ENCODE measurements at regions not wholly inside any gene's neighbourhood (a gene's known extent, or its start where the extent isn't known, plus 50 kb on each side); places are given as distances from the start of the nearest gene placed in this dataset.
"Not testable (repeated sequence)": the region's sequence is repeated elsewhere in the genome, so short reads cannot be mapped to it uniquely, and the experiment has no call there.

- DNase-seq (ENCODE audit: insufficient read length, low spot score) (no peak), FAIRE-seq (no peak)
Measured at GRCh38 chr2:13492262-13492661, 775.5 kb downstream of the TRIB2 start.

GRCh38 chr2:13495051-13495450 lies 778.3 kb downstream of the TRIB2 start:
- FAIRE-seq (no peak), DNase-seq (ENCODE audit: insufficient read length, low spot score) (no peak)

- DNase-seq (ENCODE audit: insufficient read length, low spot score) (no peak), FAIRE-seq (no peak)
Measured at GRCh38 chr2:13504808-13505207, 788.1 kb downstream of the TRIB2 start.

- DNase-seq (ENCODE audit: insufficient read length, low spot score) (no peak), FAIRE-seq (no peak)
Measured at GRCh38 chr2:13508671-13509070, 791.9 kb downstream of the TRIB2 start.

- no peak for FAIRE-seq
- no peak for DNase-seq (ENCODE audit: insufficient read length, low spot score)
Measured at GRCh38 chr2:13515254-13515653, 798.5 kb downstream of the TRIB2 start.

GRCh38 chr2:13522096-13522495 lies 805.4 kb downstream of the TRIB2 start:
- FAIRE-seq (no peak), DNase-seq (ENCODE audit: insufficient read length, low spot score) (no peak)

GRCh38 chr2:13522917-13523821 lies 806.4 kb downstream of the TRIB2 start:
- FAIRE-seq (no peak), DNase-seq (ENCODE audit: insufficient read length, low spot score) (no peak)

- no peak for DNase-seq (ENCODE audit: insufficient read length, low spot score)
- no peak for FAIRE-seq
Measured at GRCh38 chr2:13524492-13524891, 807.8 kb downstream of the TRIB2 start.

- DNase-seq (ENCODE audit: insufficient read length, low spot score); FAIRE-seq: not testable (repeated sequence)
Measured at GRCh38 chr2:13531735-13532410, 815.1 kb downstream of the TRIB2 start.

- DNase-seq (ENCODE audit: insufficient read length, low spot score); FAIRE-seq: not testable (repeated sequence)
Measured at GRCh38 chr2:13532781-13533523, 816.2 kb downstream of the TRIB2 start.

- FAIRE-seq (no peak), DNase-seq (ENCODE audit: insufficient read length, low spot score) (no peak)
Measured at GRCh38 chr2:13533524-13533922, 816.8 kb downstream of the TRIB2 start.

GRCh38 chr2:13536941-13537340 lies 820.2 kb downstream of the TRIB2 start:
- DNase-seq (ENCODE audit: insufficient read length, low spot score) (no peak), FAIRE-seq (no peak)

- DNase-seq (ENCODE audit: insufficient read length, low spot score), result no peak
- no peak for FAIRE-seq
Measured at GRCh38 chr2:13537771-13538349, 821.1 kb downstream of the TRIB2 start.

GRCh38 chr2:13539296-13539695 lies 822.6 kb downstream of the TRIB2 start:
- FAIRE-seq, result no peak
- no peak for DNase-seq (ENCODE audit: insufficient read length, low spot score)

GRCh38 chr2:13542061-13542460 lies 825.3 kb downstream of the TRIB2 start:
- no peak for DNase-seq (ENCODE audit: insufficient read length, low spot score)
- no peak for FAIRE-seq

GRCh38 chr2:13542642-13543041 lies 825.9 kb downstream of the TRIB2 start:
- FAIRE-seq, result no peak
- DNase-seq (ENCODE audit: insufficient read length, low spot score), result no peak

GRCh38 chr2:13543550-13543949 lies 826.8 kb downstream of the TRIB2 start:
- no peak for FAIRE-seq
- DNase-seq (ENCODE audit: insufficient read length, low spot score), result no peak

GRCh38 chr2:13545320-13545719 lies 828.6 kb downstream of the TRIB2 start:
- FAIRE-seq (no peak), DNase-seq (ENCODE audit: insufficient read length, low spot score) (no peak)

GRCh38 chr2:13546131-13546530 lies 829.4 kb downstream of the TRIB2 start:
- FAIRE-seq, result no peak

GRCh38 chr2:13550285-13551231 lies 833.8 kb downstream of the TRIB2 start:
- FAIRE-seq (no peak), DNase-seq (ENCODE audit: insufficient read length, low spot score) (no peak)

More at GRCh38 chr2:13546131-13546530, 829.4 kb downstream of the TRIB2 start:
- DNase-seq (ENCODE audit: insufficient read length, low spot score), result no peak

Data from HTR-8/SVneo (cell line).